ENCODE measurements at regions not wholly inside any gene's neighbourhood (a gene's known extent, or its start where the extent isn't known, plus 50 kb on each side); places are given as distances from the start of the nearest gene placed in this dataset.

- no peak for DNase-seq (ENCODE audit: low spot score)
Observed at GRCh38 chr6:145531032-145531431, 204.3 kb downstream of the EPM2A start.

DNA sequence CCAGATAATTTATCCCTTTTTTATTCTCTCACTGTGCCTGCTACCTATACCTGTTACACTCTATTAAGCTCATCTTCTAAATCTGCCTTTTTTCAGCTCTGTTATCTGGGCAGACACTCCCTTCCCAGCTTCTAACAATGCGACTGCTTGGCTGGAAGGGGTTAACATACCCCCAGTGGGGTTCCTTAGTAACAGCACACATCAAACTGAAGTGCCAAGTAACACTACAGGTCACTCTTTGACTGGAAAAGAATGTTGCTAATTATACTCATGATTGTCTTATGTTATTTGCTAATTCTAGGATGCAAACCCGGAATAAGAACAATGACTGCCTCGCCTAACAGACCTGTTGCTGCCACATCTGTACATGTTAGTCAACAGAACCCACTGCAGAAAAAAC, 203.5 kb downstream of the EPM2A start:
- no peak for DNase-seq (ENCODE audit: low spot score)

DNA sequence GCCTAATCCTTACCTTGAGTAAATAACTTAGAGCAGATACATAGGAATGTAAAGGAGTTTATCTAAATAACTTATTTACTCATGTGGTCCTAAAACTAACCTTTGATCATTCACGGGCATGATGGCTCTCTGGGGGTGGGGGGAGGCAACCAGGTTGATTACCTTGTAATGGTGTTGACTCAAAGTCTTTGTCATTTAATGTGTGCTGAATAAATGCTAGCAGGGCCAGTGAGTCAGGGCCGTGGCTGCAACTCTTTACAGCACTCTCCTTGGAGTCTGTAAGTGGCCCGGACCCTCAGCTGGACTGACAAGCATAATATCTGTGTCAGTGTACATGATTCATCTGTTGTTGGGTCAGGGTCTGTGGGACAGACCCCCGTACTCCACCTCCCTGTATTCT, 203.0 kb downstream of the EPM2A start:
- DNase-seq (ENCODE audit: low spot score): no peak

- DNase-seq (ENCODE audit: low spot score): no peak
Observed at GRCh38 chr6:145534989-145535388, 200.3 kb downstream of the EPM2A start.

DNA sequence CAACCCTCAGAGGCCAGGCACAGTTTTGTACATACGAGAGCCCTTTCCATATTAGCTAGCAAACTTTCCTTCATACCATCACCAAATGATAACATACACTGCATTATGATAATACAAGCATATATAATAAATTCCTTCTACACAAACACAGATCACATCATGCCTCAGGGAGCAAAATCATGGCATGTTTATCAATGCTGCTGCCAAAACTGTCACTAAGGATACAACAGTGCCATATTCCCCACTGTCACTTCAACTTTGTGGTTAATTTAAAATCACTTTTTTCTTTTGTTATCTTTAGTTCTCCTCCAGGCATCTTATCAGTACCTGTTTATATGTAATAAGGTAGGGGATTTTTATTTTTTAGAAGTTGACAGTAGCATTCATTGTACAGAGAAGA, 196.3 kb downstream of the EPM2A start:
- DNase-seq (ENCODE audit: low spot score): no peak

DNA sequence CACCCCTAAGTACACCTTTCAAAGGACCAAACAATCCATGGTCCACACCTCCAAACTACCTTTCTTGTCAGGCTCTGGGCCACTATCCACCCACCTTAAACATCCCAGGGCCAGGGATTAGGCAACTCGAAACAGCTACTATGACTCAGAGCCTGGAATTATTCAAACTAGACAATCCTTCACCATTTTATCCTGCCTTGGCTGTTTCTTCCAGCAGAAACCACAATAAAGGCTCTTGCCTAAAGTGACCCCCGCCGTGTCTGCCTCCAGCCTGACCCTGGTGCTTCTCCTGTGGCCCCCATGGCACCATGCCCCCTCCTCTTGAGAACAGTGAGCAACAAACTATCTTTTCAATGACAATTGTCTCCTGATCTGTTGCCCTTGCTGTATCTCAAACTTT, 195.5 kb downstream of the EPM2A start:
- no peak for DNase-seq (ENCODE audit: low spot score)

- DNase-seq (ENCODE audit: low spot score): no peak
Observed at GRCh38 chr6:145540741-145541140, 194.6 kb downstream of the EPM2A start.

- no peak for DNase-seq (ENCODE audit: low spot score)
Observed at GRCh38 chr6:145544041-145544440, 191.3 kb downstream of the EPM2A start.

GRCh38 chr6:145544514-145544913, 190.8 kb downstream of the EPM2A start:
- DNase-seq (ENCODE audit: low spot score): no peak

DNA sequence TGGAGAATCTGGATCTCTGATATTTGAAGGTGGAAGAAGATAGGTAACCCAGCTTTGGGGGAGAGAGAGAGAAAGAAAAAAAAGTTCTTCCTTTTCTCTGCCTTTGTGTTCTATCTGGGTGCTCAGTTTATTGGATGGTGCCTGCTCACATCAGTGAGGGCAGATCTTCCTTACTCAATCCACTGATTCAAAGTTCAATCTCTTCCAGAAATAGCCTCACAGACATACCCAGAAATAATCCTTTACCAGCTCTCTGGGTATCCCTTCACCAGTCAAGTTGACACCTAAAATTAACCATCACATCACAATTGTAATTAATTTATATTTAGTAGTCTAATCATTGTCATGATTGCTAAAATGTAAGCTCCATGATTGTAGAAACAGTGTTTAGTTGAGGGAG, 189.1 kb downstream of the EPM2A start:
- DNase-seq (ENCODE audit: low spot score): no peak

- DNase-seq (ENCODE audit: low spot score): no peak
Observed at GRCh38 chr6:145547594-145548335, 187.6 kb downstream of the EPM2A start.

DNA sequence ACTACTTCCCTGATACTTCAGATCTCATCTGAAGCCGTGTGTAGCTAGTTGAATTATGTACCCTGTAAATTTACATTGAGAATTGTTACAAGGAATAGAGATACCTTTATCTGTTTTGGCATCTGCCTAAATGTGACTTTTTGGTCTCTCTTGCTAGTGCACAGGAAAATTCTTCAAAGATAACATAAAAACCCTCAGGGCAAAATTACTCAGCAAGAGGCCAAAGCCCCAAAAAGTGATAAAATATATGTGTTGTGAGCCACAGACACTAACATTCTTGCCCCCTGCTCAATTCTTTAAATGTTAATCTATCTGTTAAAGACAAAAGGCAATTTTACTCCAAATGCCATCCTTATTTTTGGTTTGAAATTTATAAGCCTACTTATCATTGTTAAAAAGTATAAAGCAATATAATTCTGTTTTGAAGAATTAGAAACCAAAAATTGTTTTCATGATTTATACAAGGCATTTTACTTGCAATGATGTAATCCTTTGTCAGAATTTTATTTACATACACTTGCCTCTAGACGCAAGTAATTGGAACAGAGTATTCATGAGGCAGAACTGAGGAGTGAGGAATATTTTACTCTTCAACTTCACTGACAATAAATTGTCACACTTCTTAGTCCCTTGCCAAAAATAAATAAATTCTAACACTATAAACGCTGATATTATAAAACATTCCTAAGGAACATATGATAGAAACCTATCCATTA, 186.2 kb downstream of the EPM2A start:
- no peak for DNase-seq (ENCODE audit: low spot score)

GRCh38 chr6:145551164-145551563, 184.2 kb downstream of the EPM2A start:
- no peak for DNase-seq (ENCODE audit: low spot score)

GRCh38 chr6:145555084-145555483, 180.2 kb downstream of the EPM2A start:
- DNase-seq (ENCODE audit: low spot score): no peak

GRCh38 chr6:145557474-145557873, 177.8 kb downstream of the EPM2A start:
- DNase-seq (ENCODE audit: low spot score): no peak

- no peak for DNase-seq (ENCODE audit: low spot score)
Observed at GRCh38 chr6:145559836-145560235, 175.5 kb downstream of the EPM2A start.

DNA sequence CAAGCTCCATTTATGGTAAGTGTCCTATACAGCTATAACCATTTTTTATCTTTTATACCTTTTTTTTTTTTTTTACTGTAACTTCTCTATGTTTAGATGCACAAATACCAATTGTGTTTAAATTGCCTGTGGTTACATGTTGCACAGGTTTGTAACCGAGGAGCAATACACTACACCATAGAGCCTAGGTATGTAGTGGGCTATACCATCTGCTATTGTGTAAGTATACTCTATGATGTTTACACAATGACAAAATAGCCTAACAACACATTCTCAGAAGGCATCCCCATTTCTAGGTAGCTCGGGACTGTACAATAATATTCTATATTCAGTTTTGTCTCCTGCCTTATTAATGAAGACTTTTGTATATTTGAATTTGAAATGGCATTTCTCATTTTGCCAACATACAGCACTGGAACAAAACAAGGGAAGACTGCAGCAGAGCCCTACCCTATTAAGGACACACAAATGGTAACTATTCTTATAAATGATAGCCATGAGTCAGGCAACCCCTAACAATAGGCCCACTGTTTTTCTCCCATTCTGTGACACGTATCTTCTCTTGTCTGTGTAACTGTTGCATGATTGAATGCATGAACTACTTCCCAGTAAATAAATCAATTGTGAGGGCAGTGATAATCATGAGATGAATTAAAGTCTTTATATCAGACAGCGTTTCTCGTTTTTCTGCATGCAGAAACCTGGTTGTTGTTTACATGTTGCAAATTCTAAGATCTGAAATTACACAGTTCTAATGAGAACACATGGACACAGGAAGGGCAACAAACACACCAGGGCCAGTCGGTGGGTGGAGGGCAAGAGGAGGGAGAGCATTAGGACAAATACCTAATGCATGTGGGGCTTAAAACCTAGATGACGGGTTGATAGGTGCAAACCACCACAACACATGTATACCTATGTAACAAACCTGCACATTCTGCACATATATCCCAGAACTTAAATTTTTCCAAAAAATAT, 173.9 kb downstream of the EPM2A start:
- no peak for DNase-seq (ENCODE audit: low spot score)

GRCh38 chr6:145562771-145563615, 172.3 kb downstream of the EPM2A start:
- no peak for DNase-seq (ENCODE audit: low spot score)

GRCh38 chr6:145564553-145564952, 170.8 kb downstream of the EPM2A start:
- DNase-seq (ENCODE audit: low spot score): no peak

DNA sequence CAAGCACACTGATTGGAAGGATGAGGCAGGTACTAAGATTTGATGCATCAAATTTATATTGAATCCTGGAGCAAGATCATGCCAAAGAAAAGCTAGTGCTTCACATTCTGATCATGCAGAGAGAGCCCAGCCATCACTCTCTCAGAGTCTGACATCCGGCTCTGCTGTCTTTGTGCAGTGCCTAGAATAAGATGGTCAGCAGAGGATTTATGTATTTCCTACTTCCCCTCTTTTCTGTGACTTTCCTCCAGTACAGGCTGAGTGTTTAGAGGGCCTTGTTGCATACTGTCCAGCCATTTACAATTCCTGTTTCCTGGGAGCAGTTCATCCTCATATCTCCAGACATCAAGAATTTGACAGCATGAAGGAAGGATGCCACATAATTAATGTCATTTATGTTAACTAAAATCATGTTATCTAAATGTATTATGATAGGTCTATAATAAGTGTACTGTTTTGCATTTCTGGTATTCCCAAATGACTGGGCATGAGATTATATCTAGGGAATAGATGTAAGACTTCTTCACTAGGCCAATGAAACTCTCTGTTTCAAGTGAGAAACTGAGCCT, 167.6 kb downstream of the EPM2A start:
- DNase-seq (ENCODE audit: low spot score): peak; percentile 75

GRCh38 chr6:145569140-145569539, 166.2 kb downstream of the EPM2A start:
- DNase-seq (ENCODE audit: low spot score): no peak
